ENCODE measurements at regions not wholly inside any gene's neighbourhood (a gene's known extent, or its start where the extent isn't known, plus 50 kb on each side); places are given as distances from the start of the nearest gene placed in this dataset.

- TF ChIP-seq POLR2A (IDR thresholded peaks at IDR 0.05), result no peak
- TF ChIP-seq CTCF (IDR thresholded peaks at IDR 0.05), result no peak
Observed at GRCh38 chr7:109616551-109617069, 1046.9 kb downstream of the DNAJB9 start.

Measured in thyroid gland (tissue), 4 donors.